ENCODE measurements at regions not wholly inside any gene's neighbourhood (a gene's known extent, or its start where the extent isn't known, plus 50 kb on each side); places are given as distances from the start of the nearest gene placed in this dataset.

GRCh38 chr1:199929556-199929955 lies 98.0 kb upstream of the NR5A2 start:
- TF ChIP-seq CTCF (IDR thresholded peaks at IDR 0.05; ENCODE audit: low read depth, low read length), result no peak
- no peak for TF ChIP-seq EZH2phosphoT487 (IDR thresholded peaks at IDR 0.05; ENCODE audit: low read depth)

Measured in OCI-LY3 (cell line).